Stimulated activated CD8-positive, alpha-beta memory T cell treated with anti-CD3 and anti-CD28 coated beads, Interleukin-15, amount 100 ng/mL, for 4 hours (primary cell): ENCODE measurements at regions not wholly inside any gene's neighbourhood (a gene's known extent, or its start where the extent isn't known, plus 50 kb on each side); places are given as distances from the start of the nearest gene placed in this dataset.
"Not testable (repeated sequence)": the region's sequence is repeated elsewhere in the genome, so short reads cannot be mapped to it uniquely, and the experiment has no call there.

Experiments
- DNase-seq, 2 donors: peaks; one replicate each; pipeline ENCODE4 v3.0.0-alpha.2; 2020; ENCODE audit warnings: low read depth in 2 of 2

- DNase-seq, result no peak
Measured at GRCh38 chr16:17002565-17002964, 468.2 kb downstream of the XYLT1 start.

- DNase-seq, result not testable (repeated sequence)
Measured at GRCh38 chr16:17005963-17006362, 464.8 kb downstream of the XYLT1 start.

GRCh38 chr16:17011712-17012111, 459.0 kb downstream of the XYLT1 start:
- DNase-seq, result no peak

DNA sequence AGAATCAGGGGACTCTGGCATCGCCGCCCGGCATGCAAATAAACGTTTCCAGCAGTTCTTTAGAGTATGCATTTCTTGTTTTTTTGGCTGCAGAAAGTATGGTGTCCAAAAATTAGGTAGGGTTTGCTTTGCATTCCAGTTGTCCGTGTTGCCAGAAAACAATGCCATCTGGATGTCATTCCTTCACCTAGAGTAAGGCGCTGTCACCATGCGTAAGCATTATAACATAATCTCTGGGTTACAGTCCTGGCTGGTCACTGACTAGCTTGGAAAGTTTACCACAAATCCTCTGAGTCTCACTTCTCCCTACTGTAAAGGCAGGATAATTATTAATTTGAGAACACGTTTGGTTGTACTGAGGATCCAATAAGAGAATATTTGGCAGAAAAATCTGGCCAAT, 457.7 kb downstream of the XYLT1 start:
- no peak for DNase-seq

DNA sequence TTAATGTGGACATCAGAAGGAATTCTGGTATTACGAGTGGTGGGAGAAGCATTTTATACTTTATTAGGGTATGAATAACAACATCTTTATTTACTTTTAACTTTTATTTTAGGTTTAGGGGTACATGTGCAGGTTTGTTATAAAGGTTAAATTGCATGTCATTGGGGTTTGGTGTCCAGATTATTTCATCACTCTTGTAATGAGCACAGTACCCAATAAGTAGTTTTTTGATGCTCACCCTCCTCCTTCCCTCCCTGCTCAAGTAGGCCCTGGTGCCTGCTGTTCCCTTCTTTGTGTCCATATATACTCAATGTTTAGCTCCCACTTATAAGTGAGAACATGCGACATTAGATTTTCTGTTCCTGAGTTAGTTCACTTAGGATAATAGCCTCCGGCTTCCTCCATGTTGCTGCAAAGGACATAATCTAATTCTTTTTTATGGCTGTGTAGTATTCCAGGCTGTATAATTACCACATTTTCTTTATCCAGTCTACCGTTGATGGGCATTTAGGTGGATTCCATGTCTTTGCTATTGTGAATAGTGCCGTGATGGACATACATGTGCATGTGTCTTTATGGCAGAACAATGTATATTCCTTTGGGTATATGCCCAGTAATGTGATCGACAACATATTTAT, 456.2 kb downstream of the XYLT1 start:
- DNase-seq, result no peak

DNA sequence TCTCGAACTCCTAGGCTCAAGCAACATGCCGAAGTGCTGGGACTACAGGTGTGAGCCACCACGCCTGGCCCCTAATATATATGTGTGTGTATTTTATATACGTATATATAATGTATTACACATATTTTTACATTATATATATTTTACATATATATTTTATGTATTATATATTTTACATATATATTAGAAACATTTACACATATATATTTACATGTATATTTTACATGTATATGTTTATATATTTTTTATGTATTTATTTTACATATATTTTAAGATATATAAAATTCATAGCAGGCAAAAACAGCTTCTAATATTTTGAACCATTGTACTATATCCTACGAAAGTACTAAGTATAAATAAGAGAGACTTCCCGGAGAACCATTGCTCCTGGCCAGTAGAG, 455.1 kb downstream of the XYLT1 start:
- DNase-seq, result no peak

DNA sequence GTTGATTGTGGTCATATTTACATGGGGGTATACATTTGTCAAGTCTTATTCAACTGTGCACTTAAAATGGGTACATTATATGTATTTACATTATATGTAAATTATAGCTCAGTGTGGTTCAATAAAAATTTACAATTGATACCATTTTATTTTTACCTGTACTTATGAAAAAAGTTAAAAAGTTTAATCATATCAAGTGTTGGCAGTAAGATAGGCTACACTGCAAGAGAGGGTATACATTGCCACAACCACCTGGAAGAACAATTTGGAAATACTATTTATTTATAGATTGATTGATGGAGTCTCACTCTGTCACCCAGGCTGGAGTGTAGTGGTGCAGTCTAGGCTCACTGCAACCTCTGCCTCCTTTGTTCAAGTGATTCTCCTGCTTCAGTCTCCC, 453.3 kb downstream of the XYLT1 start:
- DNase-seq, result no peak

GRCh38 chr16:17018585-17018939, 452.2 kb downstream of the XYLT1 start:
- no peak for DNase-seq

DNA sequence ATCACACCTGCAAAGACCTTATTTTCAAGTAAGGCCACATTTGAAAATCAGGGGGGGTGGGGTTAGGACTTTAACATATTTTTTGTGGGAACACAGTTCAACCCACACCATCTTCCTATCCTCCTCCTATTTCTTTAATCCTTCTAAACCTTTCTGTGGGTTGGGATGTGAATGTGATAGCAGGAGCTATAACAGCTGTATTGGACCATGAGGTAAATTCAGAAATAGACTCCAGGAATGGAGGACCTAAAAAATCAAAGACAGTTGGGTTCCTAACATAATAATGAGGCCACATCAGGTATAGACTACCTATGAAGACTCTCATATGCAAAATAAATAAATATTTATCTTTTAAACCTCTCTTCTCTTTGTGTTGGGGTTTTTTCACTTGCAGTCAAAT, 451.4 kb downstream of the XYLT1 start:
- DNase-seq, result no peak

- no peak for DNase-seq
Measured at GRCh38 chr16:17023606-17024005, 447.2 kb downstream of the XYLT1 start.

- DNase-seq, result no peak
Measured at GRCh38 chr16:17024514-17024913, 446.2 kb downstream of the XYLT1 start.

- no peak for DNase-seq
Measured at GRCh38 chr16:17026600-17027242, 444.0 kb downstream of the XYLT1 start.

DNA sequence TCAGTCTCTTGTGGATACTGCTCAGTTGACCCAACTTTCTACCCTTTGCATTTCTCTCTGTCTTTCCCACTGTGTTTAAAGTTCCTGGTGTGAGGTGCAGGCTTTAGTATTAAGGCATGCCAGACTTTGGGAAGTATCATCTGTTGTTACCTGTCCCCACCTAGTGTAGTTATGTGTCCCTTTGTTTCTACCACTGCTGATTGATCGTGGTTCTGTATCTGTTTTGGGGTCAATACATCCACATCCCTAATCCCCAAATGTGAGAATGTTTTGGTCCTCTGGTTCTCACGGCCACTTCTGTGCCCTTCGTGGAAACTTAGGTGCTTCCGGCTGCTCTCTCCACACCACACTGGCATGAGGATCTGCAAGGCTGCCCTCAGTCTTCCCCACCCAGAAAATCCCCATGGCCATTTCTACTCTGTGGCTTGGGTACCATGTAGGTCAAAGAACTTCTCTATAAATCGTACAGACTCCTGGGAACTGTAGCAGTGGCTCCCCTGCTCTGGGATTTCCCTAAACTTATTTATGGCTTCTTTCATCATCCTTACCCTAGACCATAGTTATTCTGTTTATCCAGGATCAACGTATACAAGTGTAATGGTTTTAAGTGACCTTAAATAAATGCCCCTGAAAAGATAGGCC, 443.2 kb downstream of the XYLT1 start:
- no peak for DNase-seq

DNA sequence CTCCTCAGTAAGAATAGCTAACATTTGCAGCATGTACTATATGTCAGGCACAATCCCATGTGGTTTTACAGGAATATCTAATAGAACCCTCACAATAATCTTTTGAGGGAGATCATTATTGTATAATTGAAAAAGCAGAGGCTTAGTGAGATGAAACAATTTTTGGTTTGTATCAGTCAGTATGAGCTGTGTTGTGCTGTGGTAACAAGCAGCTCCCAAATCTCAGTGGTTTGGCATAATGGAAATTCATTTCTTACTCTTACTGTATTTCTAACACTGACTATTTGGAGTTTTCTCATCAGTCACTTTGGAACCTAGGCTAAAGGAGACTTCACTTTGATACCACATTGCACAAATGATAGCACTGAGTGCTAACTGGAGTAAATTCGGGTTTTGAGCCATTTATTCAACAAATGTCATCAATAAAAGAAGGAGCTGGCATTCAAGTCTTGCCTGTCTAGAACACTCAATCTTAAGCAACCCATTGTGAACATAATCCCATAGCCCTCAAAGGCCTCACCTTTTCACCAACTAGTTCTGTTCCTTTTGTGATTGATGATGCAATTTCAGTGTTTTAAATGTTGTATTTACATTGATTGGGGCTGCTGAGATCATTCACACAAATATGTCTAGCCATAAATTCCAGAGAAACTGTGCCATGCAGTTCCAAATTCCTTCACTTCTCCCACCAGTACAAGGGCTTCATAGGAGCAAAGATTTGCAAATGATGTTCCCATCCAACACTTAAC, 441.0 kb downstream of the XYLT1 start:
- no peak for DNase-seq

GRCh38 chr16:17031484-17032268, 439.1 kb downstream of the XYLT1 start:
- no peak for DNase-seq

- no peak for DNase-seq
Measured at GRCh38 chr16:17032332-17032731, 438.4 kb downstream of the XYLT1 start.

GRCh38 chr16:17034477-17035252, 436.1 kb downstream of the XYLT1 start:
- no peak for DNase-seq

GRCh38 chr16:17037499-17037898, 433.3 kb downstream of the XYLT1 start:
- no peak for DNase-seq

- DNase-seq, result no peak
Measured at GRCh38 chr16:17038415-17038814, 432.3 kb downstream of the XYLT1 start.

DNA sequence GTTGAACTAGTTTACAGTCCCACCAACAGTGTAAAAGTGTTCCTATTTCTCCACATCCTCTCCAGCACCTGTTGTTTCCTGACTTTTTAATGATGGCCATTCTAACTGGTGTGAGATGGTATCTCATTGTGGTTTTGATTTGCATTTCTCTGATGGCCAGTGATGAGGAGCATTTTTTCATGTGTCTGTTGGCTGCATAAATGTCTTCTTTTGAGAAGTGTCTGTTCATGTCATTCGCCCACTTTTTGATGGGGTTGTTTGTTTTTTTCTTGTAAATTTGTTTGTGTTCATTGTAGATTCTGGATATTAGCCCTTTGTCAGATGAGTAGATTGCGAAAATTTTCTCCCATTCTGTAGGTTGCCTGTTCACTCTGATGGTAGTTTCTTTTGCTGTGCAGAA, 421.7 kb downstream of the XYLT1 start:
- DNase-seq, result not testable (repeated sequence)

- DNase-seq, result no peak
Measured at GRCh38 chr16:17050468-17050867, 420.3 kb downstream of the XYLT1 start.
